Trophoblast cell (in vitro differentiated cells and primary cell): ENCODE measurements at regions not wholly inside any gene's neighbourhood (a gene's known extent, or its start where the extent isn't known, plus 50 kb on each side); places are given as distances from the start of the nearest gene placed in this dataset.

Source experiments
- DNase-seq, 2 donors: peaks; one replicate each; pipeline ENCODE4 v3.0.0-alpha.2; 2016
- H2AFZ ChIP-seq: 2 replicates; pipeline ENCODE4 v1.6.1; 2013; ENCODE audit warnings: low read length, moderate library complexity, mild to moderate bottlenecking; ENCODE audit not compliant: insufficient read depth, poor library complexity
- H2AK5ac ChIP-seq: 2 replicates; pipeline ENCODE4 v1.6.1; 2013; ENCODE audit warnings: mild to moderate bottlenecking, low read length
- H2BK120ac ChIP-seq: 2 replicates; pipeline ENCODE4 v1.6.1; 2013; ENCODE audit warnings: low read length, mild to moderate bottlenecking, moderate library complexity; ENCODE audit not compliant: insufficient read depth, poor library complexity
- H2BK12ac ChIP-seq: 2 replicates; pipeline ENCODE4 v1.6.1; 2013; ENCODE audit warnings: mild to moderate bottlenecking, low read length, moderate library complexity
- H2BK5ac ChIP-seq: 2 replicates; pipeline ENCODE4 v1.6.1; 2013; ENCODE audit warnings: low read length, low read depth, moderate library complexity, mild to moderate bottlenecking; ENCODE audit not compliant: poor library complexity
- H3K14ac ChIP-seq: 2 replicates; pipeline ENCODE4 v1.6.1; 2013; ENCODE audit warnings: mild to moderate bottlenecking, low read length
- H3K18ac ChIP-seq: 2 replicates; pipeline ENCODE4 v1.6.1; 2013; ENCODE audit warnings: mild to moderate bottlenecking, low read length
- H3K23ac ChIP-seq: 2 replicates; pipeline ENCODE4 v1.6.1; 2013; ENCODE audit warnings: low read length
- H3K27ac ChIP-seq: 2 replicates; pipeline ENCODE4 v1.5.1; 2013; ENCODE audit warnings: low read depth, mild to moderate bottlenecking, inconsistent platforms, low read length, moderate library complexity
- H3K27me3 ChIP-seq: 2 replicates; pipeline ENCODE4 v1.6.1; 2013; ENCODE audit warnings: inconsistent platforms, mild to moderate bottlenecking, low read length, moderate library complexity; ENCODE audit not compliant: insufficient read depth
- H3K36me3 ChIP-seq, 2 experiments: 1 replicate in 1 of 2; 2 replicates in 1 of 2; pipeline ENCODE4 v1.6.1; 2013; ENCODE audit warnings: low read length in 2 of 2, mild to moderate bottlenecking in 2 of 2, moderate library complexity in 1 of 2; ENCODE audit not compliant: insufficient read depth in 2 of 2, control insufficient read depth in 1 of 2
- H3K4ac ChIP-seq: 2 replicates; pipeline ENCODE4 v1.6.1; 2013; ENCODE audit warnings: low read depth, mild to moderate bottlenecking, low read length, moderate library complexity
- H3K4me1 ChIP-seq, 2 experiments: 1 replicate in 1 of 2; 2 replicates in 1 of 2; pipeline ENCODE4 v1.6.1; 2013; ENCODE audit warnings: low read length in 2 of 2, mild to moderate bottlenecking in 2 of 2, moderate library complexity in 1 of 2; ENCODE audit not compliant: insufficient read depth in 2 of 2, control insufficient read depth in 1 of 2
- H3K4me2 ChIP-seq: 2 replicates; pipeline ENCODE4 v1.6.1; 2013; ENCODE audit warnings: inconsistent platforms, mild to moderate bottlenecking, low read length, moderate library complexity
- H3K4me3 ChIP-seq: 2 replicates; pipeline ENCODE4 v1.5.1; 2013; ENCODE audit warnings: mild to moderate bottlenecking, low read depth, low read length, inconsistent platforms
- H3K79me1 ChIP-seq: one replicate; pipeline ENCODE4 v1.6.1; 2013; ENCODE audit warnings: low read length
- H3K79me2 ChIP-seq: 2 replicates; pipeline ENCODE4 v1.6.1; 2013; ENCODE audit warnings: low read length, mild to moderate bottlenecking; ENCODE audit not compliant: control insufficient read depth, insufficient read depth, poor library complexity
- H3K9ac ChIP-seq: 2 replicates; pipeline ENCODE4 v1.6.1; 2013; ENCODE audit warnings: mild to moderate bottlenecking, low read length
- H3K9me3 ChIP-seq: 2 replicates; pipeline ENCODE4 v1.6.1; 2013; ENCODE audit warnings: low read depth, mild to moderate bottlenecking, control low read depth, inconsistent platforms, low read length; ENCODE audit not compliant: insufficient read depth
- H4K12ac ChIP-seq: 2 replicates; pipeline ENCODE4 v1.6.1; 2013; ENCODE audit warnings: low read depth, mild to moderate bottlenecking, low read length, moderate library complexity
- H4K8ac ChIP-seq: 2 replicates; pipeline ENCODE4 v1.6.1; 2013; ENCODE audit warnings: low read depth, mild to moderate bottlenecking, low read length, moderate library complexity
- H4K91ac ChIP-seq: one replicate; pipeline ENCODE4 v1.6.1; 2013; ENCODE audit warnings: low read depth, mild to moderate bottlenecking, low read length, moderate library complexity
- WGBS: extraction: QIAGEN DNeasy Blood & Tissue Kit; methylation state at CpG from one replicate; pipeline ENCODE4 v1.1.7; 2013; ENCODE audit warnings: missing lambda C conversion rate; ENCODE audit not compliant: insufficient read length, insufficient coverage; ENCODE audit errors: extremely low coverage; 5-methylcytosine and 5-hydroxymethylcytosine counted together

DNA sequence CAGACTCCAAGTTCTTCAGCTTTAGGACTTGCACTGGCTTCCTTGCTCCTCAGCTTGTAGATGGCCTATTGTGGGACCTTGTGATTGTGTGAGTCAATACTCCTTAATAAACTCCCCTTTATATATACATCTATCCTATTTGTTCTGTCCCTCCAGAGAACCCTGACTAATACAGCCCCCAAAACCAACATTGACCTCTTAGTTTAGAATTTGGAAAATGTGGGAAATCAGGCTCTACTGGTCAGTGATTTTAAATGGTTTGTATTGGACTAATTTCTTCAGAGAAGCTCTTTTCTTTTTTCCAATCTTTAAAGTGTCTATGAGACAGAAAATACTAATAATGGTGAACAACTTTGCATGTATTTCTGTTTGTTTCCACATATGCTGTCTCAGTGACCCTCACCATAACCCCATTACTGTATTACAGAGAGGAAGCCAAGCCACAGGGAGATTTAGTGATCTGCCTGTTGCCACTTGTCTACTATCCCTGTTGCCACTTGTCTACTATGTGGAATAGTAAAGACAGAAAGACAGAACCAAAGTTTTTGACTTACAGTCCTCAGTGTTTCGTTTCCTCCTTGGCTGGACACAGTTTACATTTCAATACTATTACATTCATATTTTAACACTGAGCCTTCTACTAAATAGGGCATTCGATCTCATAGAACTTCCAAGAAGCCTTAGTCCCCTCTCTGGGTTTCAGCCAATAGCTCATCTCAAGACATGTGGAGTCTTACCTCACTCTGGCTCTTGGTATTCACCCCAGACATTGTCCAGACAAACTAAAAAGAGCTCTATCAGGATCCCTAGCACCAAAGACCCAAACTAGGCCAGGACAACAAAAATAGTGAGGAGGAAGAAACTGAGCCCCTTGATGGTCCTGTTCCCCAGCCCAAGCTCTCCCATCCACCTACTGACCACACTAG is 121.0 kb downstream of the AKR1D1 start:
- H3K9me3 ChIP-seq, result no peaks in the 10 kb centered on the region
- no peak overlapping the region for H3K4me3 ChIP-seq
- WGBS, result no CpG with 5 or more reads among the region's 2 CpGs
- H3K27ac ChIP-seq, result peak overlapping the region; percentile 52
- peaks cover 4% of the 10 kb centered on the region for H3K79me2 ChIP-seq
- H3K9ac ChIP-seq, result no peak overlapping the region
- peaks cover 9 to 18% of the 10 kb centered on the region in 2 experiments for H3K4me1 ChIP-seq
- peak overlapping the region; percentile 99 for H2BK120ac ChIP-seq
- peak overlapping the region; percentile 87 for H3K18ac ChIP-seq
- peak overlapping the region; percentile 99 for H3K14ac ChIP-seq
- no peaks in the 10 kb centered on the region for H3K36me3 ChIP-seq
- H3K4ac ChIP-seq, result peak overlapping the region; percentile 89
- peak overlapping the region; percentile 71 for H2AFZ ChIP-seq
- H2BK5ac ChIP-seq, result peak overlapping the region; percentile 88
- H3K4me2 ChIP-seq, result no peak overlapping the region
- H3K23ac ChIP-seq, result no peak overlapping the region
- peak overlapping the region; percentile 100 for H2BK12ac ChIP-seq
- H4K8ac ChIP-seq, result peak overlapping the region; percentile 87
- no peaks in the 10 kb centered on the region for H3K27me3 ChIP-seq
- H4K91ac ChIP-seq, result peak overlapping the region; percentile 95
- H3K79me1 ChIP-seq, result peaks cover 18% of the 10 kb centered on the region
- H4K12ac ChIP-seq, result peak overlapping the region; percentile 36
- peak in 1 of 2 donors; percentile 68 for DNase-seq
- peak overlapping the region; percentile 100 for H2AK5ac ChIP-seq

DNA sequence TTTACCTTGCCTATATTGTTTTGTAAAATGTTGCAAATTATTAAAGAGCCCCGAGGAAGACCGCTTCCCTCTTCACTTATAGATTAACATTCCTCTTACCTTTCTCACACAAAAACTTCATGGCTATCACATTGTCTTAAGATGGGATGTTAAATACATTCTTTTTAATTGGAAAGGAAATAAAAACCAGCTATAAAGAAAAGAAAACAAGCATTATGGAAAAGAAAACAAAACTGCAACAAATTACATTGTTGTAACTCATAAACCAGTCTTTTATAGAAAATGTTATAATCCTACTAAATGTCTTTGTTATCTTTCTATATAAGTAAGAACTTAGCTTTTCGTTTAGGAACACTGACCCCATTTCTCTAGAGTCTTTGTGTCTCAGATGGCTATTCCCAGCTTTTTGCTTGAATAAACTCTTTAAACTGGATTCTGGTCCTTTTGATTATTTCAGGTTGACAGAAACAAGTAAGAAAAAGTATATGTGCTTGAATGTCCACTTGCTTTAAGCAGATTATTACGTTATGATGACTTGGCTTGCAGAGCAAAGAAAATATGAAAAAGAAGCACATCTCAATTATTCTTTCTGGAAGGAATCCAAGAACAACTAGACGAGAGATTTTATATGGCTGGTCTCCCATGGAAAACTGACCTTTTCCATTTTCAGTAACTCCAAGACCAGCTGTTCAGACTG is 128.2 kb downstream of the AKR1D1 start:
- H2BK12ac ChIP-seq, result no peak overlapping the region
- H3K18ac ChIP-seq, result no peak overlapping the region
- H2BK120ac ChIP-seq, result no peak overlapping the region
- H3K27ac ChIP-seq, result no peak overlapping the region
- no peak overlapping the region for H2AK5ac ChIP-seq
- H3K23ac ChIP-seq, result no peak overlapping the region
- H3K4me2 ChIP-seq, result no peak overlapping the region
- H3K79me1 ChIP-seq, result no peaks in the 10 kb centered on the region
- H3K4me1 ChIP-seq, result no peaks in the 10 kb centered on the region
- H3K14ac ChIP-seq, result no peak overlapping the region
- H3K4me3 ChIP-seq, result no peak overlapping the region
- no peak overlapping the region for H4K8ac ChIP-seq
- no peak overlapping the region for H2AFZ ChIP-seq
- H4K12ac ChIP-seq, result no peak overlapping the region
- no peak overlapping the region for H2BK5ac ChIP-seq
- no peak overlapping the region for H4K91ac ChIP-seq
- no peak overlapping the region for H3K9ac ChIP-seq
- H3K79me2 ChIP-seq, result no peaks in the 10 kb centered on the region
- peaks cover 2% of the 10 kb centered on the region for H3K9me3 ChIP-seq
- no peak for DNase-seq
- no peaks in the 10 kb centered on the region for H3K36me3 ChIP-seq
- no CpG with 5 or more reads among the region's 5 CpGs for WGBS
- no peak overlapping the region for H3K4ac ChIP-seq
- H3K27me3 ChIP-seq, result no peaks in the 10 kb centered on the region

DNA sequence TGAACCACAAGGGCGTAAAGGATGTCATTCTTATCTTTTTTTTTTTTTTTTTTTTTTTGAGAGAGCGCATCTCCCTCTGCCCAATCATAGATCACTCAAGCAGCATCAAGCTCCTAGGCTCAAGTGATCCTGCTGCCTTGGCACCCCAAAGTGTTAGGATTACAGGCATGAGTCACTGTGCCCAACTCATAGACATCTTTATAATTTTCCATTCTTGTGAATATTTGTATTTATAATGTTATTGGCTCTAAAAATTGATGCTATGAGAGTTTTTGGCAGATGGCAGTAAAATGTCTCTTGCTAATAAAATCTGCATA is 128.7 kb downstream of the AKR1D1 start:
- no peaks in the 10 kb centered on the region for H3K79me2 ChIP-seq
- H3K23ac ChIP-seq, result no peak overlapping the region
- H3K79me1 ChIP-seq, result no peaks in the 10 kb centered on the region
- peaks cover 3% of the 10 kb centered on the region for H3K9me3 ChIP-seq
- H3K27ac ChIP-seq, result no peak overlapping the region
- no peak overlapping the region for H4K91ac ChIP-seq
- no peak overlapping the region for H4K8ac ChIP-seq
- H3K4me2 ChIP-seq, result no peak overlapping the region
- no peak overlapping the region for H3K4me3 ChIP-seq
- no peaks in the 10 kb centered on the region for H3K27me3 ChIP-seq
- H2AFZ ChIP-seq, result no peak overlapping the region
- H3K4ac ChIP-seq, result no peak overlapping the region
- no peaks in the 10 kb centered on the region for H3K4me1 ChIP-seq
- H2BK5ac ChIP-seq, result no peak overlapping the region
- no peak overlapping the region for H2BK12ac ChIP-seq
- H4K12ac ChIP-seq, result no peak overlapping the region
- no peak overlapping the region for H2AK5ac ChIP-seq
- DNase-seq, result no peak
- no peak overlapping the region for H3K9ac ChIP-seq
- no peak overlapping the region for H2BK120ac ChIP-seq
- H3K18ac ChIP-seq, result no peak overlapping the region
- H3K14ac ChIP-seq, result no peak overlapping the region
- WGBS, result no CpG with 5 or more reads among the region's 2 CpGs
- no peaks in the 10 kb centered on the region for H3K36me3 ChIP-seq

DNA sequence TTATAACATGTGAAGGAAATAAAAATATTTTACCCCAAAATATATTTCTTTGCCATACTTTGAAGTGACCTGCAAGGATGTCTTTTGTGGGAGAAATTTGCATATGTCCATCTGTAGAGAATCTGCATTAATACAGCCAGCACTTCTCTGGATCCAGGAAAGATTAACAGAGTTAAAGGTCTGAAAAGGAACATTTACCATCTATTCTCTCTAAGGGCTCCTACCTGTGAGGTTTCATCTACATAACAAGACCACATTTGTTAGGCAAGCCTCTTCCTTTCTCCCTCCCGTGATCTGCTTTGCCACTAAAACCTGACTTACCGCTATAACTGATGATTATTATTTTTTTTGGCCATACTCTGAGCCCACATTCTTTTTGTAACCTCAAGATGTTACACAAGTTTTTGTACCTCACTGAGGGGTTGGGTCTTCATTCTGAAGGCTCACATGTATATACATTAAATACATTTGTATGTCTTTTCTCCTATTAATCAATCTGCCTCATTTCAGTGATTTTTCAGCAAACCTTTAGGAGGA is 129.4 kb downstream of the AKR1D1 start:
- Histone ChIP-seq H3K9me3 (peaks cover 3% of the 10 kb centered on the region), H3K79me2 (no peaks in the 10 kb centered on the region), H2AFZ (no peak overlapping the region), H4K12ac (no peak overlapping the region), H2AK5ac (no peak overlapping the region), H2BK120ac (no peak overlapping the region), H3K4ac (no peak overlapping the region), H3K79me1 (no peaks in the 10 kb centered on the region), H3K27ac (no peak overlapping the region), H2BK12ac (no peak overlapping the region), H3K4me3 (no peak overlapping the region), H4K91ac (no peak overlapping the region), H2BK5ac (no peak overlapping the region), H3K4me1 (no peaks in the 10 kb centered on the region), H3K9ac (no peak overlapping the region), H3K4me2 (no peak overlapping the region), H3K18ac (no peak overlapping the region), H4K8ac (no peak overlapping the region), H3K36me3 (no peaks in the 10 kb centered on the region), H3K23ac (no peak overlapping the region), H3K14ac (no peak overlapping the region), H3K27me3 (no peaks in the 10 kb centered on the region)
- WGBS, result no CpG with 5 or more reads among the region's 2 CpGs
- no peak for DNase-seq
